A172 (cell line): ENCODE measurements at regions not wholly inside any gene's neighbourhood (a gene's known extent, or its start where the extent isn't known, plus 50 kb on each side); places are given as distances from the start of the nearest gene placed in this dataset.

Experiments used
- DNase-seq: peaks from one replicate; pipeline ENCODE4 v3.0.0-alpha.2; 2015; ENCODE audit warnings: low spot score

GRCh38 chr3:161800985-161801559 lies 304.5 kb downstream of the OTOL1 start:
- no peak for DNase-seq

- DNase-seq: no peak
These were observed 321.5 kb downstream of the OTOL1 start for GRCh38 chr3:161818106-161818505.

GRCh38 chr3:161821591-161821990 lies 325.0 kb downstream of the OTOL1 start:
- DNase-seq: no peak

DNA sequence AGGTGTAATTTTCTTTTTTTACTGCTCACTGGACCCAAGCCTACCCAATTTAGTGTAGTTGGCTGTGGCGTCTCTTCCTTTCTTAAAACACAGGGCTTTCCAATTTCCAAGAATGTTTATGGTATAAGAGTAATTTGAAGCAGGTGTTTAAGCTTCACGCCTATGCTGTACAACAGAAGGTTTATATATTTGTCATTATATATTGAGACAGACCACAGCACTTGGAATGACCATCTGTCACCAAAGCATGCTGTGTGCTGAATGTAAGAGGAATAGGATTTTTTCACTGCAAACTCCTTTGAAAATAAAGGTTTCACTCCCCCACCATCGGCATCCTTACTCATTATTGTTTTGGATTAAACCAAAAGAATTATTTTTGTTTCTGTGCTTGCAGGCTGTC lies 325.7 kb downstream of the OTOL1 start:
- DNase-seq: no peak

DNA sequence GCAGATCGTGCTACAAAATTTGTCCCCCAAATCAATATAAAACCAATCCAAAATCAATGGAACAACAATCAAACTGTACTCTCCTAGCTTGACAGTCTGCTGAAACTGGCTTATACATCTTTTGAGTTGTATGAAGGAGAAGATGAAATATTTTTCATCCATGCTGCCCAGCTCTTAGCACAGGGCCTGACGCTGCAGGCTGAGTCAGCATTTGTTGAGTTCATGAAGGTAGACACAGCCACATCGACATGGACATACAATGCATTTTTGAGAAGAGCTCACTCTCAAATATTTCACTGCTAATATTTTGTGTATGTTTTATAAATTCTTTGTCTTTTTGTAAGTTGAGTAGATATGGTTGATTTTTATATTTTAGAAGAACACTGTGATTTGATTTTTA lies 327.3 kb downstream of the OTOL1 start:
- no peak for DNase-seq

- no peak for DNase-seq
These were observed 341.4 kb downstream of the OTOL1 start for GRCh38 chr3:161838021-161838420.

DNA sequence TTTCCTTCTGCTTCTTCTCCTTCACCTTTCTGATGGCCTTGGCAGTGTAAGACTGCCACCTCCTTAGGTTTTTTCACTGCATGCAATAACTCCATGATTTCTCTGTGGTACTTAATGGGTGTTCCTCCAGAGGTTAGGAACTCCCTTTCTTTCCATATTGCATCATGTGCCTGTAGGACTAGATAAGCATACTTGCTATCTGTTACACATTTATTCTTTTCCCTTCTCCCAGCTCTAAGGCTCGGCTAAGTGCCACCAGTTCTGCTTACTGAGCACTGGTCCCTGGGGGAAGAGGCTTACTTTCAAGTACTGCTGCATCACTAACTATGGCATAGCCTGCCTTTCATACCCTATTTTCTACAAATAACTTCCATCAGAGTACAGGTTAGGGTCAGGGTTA lies 351.8 kb downstream of the OTOL1 start:
- DNase-seq: no peak

DNA sequence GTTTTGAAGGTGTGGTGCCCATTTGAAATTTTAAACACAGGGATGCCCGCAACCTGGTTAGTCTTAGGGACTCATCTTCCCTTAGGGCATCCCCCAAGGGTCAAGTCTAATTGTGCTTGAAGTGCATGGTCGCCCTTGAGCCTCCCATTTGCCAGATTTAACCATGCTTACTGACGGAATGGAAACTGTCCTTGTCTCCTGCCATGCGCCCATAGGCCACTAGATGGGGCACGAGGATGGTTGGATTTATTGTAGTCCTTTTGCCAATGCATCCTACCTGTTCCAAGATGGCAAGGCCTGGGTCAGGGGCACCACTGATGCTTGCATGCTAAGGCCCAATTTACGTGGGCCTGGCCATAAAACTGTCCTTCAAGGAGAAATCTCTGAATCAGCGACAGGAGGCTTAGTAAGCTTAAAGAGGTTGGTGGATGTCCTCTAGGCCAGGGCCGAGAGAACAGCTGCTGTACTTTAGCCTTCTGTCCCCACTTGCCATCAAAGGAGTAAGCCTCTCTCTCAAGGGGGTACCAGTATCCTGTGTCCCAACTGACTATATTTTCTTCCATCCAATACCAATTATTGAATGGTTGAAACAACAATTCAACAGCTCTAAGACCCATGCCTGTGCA lies 355.4 kb downstream of the OTOL1 start:
- DNase-seq: peak; percentile 52

DNA sequence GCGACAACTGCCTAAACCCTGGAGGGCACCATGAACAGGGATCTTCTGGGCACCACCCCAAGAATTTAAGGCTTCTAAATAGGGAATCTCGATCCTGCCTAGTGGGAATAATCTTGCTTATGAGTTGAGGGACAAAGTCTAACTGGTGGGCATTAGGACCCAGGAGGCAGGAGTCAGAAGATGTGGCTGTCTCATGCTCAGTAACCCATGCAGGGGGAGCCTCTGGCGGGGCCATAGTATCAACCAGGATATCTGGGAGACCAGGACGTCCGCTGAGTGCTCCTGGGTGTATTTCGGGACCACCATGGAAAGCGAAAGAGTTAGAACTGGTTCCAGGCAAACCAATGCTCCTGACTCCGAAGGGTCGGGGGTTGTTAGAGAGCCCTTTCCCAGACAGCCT lies 356.1 kb downstream of the OTOL1 start:
- DNase-seq: no peak

- DNase-seq: peak; percentile 91
These were observed 357.7 kb downstream of the OTOL1 start for GRCh38 chr3:161854232-161854771.

GRCh38 chr3:161859057-161859456 lies 362.4 kb downstream of the OTOL1 start:
- DNase-seq: no peak

DNA sequence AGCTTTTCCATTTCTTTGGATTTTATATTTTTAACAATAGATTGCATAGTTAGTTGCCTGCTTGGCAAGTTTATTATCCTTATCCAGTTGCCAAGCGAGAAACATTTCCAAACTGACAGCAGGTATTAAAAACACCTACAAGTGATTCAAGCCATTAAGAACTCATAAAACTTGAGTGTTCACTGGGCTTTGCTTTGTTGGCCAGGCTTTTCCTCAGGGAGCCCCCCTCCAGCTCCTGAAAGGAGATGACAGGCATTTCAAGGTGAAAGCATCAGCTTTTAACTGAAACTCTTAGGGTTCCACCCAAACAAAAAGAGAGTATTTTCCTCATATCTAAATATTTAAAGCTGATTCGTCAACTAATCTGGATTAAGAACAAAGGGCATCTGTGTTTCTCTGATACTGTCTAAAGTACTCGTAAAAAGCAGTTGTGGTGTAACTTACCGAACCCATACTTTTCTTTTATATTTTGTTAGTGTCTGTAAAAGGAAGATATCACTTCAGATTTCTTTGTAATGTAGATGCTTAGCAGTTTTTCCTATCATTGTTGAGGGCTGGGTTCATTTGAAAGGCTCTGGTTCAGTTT lies 363.4 kb downstream of the OTOL1 start:
- no peak for DNase-seq

DNA sequence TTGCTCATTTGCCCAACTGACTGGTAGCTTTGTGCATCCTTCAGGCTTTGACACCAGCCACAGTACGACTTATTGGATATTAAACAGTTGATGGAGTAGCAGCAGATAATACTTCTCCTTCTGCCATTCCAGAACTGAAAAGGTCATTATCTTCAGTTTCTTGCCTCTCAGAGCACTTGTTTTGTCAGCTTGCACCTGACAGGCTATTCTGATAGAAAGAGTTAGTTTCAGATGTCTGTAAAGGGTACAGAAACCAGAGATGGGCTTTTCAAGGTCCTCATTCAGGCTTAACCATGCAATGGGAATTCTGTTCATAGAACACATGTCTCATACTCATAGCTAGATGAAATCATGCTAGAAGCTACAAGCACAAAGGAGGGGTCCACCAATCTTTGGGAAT lies 367.2 kb downstream of the OTOL1 start:
- no peak for DNase-seq

- DNase-seq: no peak
These were observed 369.6 kb downstream of the OTOL1 start for GRCh38 chr3:161866176-161866575.

DNA sequence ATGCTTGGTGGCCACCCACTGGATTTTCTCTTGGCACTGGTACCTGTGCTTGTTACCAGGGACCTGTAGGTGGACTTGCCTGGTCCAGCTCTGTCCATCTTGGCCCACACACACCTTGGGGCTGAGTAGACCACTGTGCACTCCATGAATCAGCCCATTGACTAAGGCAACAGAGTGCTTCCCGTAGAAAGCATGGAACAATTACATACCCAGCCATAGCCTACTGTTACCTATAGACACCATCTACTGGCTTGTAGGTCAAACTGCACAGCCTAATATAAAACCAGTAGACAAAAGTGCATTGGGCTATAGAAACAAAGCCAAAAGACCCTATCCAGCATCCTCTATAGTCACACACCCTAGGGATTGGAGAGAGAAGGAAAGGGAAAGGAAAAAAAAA lies 378.9 kb downstream of the OTOL1 start:
- DNase-seq: no peak

- no peak for DNase-seq
These were observed 382.9 kb downstream of the OTOL1 start for GRCh38 chr3:161879470-161879869.

DNA sequence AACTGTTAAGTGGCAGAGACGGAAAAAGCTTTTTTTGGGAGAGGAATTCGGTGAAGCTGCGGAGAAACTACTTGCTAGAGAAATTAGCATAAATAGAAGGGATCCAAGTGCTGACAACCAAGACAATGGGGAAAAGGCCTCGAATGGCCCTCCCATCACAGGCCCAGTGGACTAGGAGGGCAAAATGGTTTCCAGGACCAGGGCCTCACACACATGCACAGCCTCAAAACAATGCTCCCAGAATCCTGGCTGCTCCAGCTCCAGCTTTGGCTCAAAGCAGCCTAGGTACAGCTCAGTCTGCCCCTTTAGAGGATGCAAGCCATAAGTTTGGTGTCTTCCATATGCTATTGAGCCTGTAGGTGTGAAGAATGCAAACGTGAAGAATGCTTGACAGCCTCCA lies 388.2 kb downstream of the OTOL1 start:
- DNase-seq: no peak

DNA sequence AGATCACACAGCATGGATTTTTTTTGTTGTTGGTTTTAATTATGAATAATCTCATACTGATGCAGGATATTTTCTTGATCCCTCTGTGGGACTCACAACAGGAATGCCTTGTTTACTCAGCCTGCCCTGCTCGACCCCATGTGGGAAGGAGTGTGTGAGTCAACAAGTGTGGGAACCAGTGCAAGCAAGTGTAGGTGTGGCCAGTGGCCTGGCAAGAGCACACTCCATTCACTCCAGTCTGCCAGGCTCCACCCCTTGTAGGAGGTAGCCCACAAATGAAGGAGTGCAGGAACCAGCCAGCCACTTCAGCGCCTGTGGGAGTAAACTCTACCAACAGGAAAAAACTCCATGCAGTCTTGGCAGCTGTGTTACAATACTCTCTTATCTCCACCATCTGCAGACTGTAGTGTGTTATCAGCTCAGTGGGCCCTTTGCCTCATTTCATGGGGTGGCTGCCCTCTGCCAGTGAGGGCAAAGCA lies 393.6 kb downstream of the OTOL1 start:
- DNase-seq: peak; percentile 95

GRCh38 chr3:161893972-161894371 lies 397.4 kb downstream of the OTOL1 start:
- DNase-seq: peak; percentile 43

DNA sequence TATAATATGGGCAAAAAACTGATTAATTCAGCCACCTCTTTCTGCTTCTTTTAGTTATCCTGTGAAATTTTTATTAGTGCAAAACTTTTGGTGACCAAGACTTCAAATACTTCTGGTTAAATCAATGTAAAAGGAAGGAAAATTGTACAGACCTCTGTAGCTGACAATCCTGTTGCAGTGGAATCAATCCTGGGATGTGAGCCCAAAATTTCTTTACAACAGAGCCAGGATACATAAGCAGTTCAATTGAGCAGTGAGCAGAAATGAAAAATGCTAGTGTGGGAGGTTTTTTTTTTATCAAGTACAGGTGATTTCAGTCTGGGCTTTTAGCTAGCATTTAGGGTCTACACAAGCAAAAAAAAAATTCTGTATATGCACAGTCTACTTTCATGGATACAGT lies 398.0 kb downstream of the OTOL1 start:
- DNase-seq: no peak

DNA sequence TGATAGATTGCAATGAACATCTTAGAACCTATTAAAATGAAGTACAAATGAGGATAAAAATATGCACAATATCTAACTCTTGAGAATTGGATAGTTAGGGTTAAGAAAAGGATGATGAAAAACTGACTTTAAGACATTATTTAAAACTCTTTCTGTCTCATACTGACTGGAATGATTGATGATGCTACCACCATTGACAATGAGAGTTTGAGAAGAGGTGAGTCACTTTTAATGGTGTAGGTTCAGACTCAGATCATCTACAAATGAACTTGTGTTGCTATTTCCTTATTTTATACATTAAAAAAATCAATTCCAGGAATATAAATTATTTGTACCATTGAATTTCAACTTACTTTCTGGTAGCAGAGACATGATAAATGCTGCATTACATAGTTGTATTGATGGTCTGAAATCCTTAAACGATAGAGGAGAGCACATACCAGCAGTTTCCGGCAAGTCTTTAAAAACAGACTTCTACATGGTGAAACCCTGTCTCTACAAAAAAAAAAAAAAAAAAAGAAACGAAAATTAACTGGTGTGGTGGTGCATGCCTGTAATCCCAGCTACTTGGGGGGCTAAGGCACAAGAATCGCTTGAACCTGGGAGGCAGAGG lies 409.0 kb downstream of the OTOL1 start:
- no peak for DNase-seq

- DNase-seq: peak; percentile 89
These were observed 417.3 kb downstream of the OTOL1 start for GRCh38 chr3:161913786-161914389.
